ENCODE measurements at regions not wholly inside any gene's neighbourhood (a gene's known extent, or its start where the extent isn't known, plus 50 kb on each side); places are given as distances from the start of the nearest gene placed in this dataset.

- TF ChIP-seq MLLT1 (IDR thresholded peaks at IDR 0.05) (no peak), IRF4 (IDR thresholded peaks at IDR 0.05; ENCODE audit: low read depth, low read length) (no peak), ETV6 (conservative IDR thresholded peaks at IDR 0.05 in 1 of 2, IDR thresholded peaks at IDR 0.05 in 1 of 2; ENCODE audit: borderline replicate concordance in 1 of 2, low read depth in 1 of 2) (no peak), SMC3 (IDR thresholded peaks at IDR 0.05; ENCODE audit: borderline replicate concordance, low read length) (no peak), JUNB (IDR thresholded peaks at IDR 0.05) (no peak), RFX5 (IDR thresholded peaks at IDR 0.05; ENCODE audit: low read depth, low read length) (no peak), SREBF2 (IDR thresholded peaks at IDR 0.05; ENCODE audit: low read length) (no peak), NFYA (IDR thresholded peaks at IDR 0.05; ENCODE audit: borderline replicate concordance, low read depth, low read length) (no peak), KAT2A (conservative IDR thresholded peaks at IDR 0.05; ENCODE audit: control insufficient read depth, low read depth, low read length) (no peak), CHD1 (IDR thresholded peaks at IDR 0.05; ENCODE audit: low read depth, low read length) (no peak)
Observed at GRCh38 chr15:91488452-91488851, 365.1 kb upstream of the SLCO3A1 start (continued).

DNA sequence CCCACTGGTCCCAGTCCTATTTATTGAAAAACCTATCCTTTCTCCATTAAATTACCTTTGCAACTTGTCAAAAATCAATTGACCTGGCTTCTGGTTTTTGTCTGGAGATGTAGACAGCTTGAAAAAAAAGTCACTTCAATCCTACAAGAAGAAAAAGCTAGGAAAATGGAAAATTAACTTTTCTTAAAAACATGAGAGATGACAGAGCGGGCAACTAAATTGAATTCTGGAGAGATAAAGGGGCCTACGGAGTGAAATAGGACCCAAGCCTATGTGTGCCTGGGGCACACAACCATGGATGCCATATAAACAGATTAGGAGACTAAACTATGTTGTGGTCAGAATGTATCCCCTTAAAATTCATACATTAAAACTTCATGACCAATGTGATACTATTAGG is 363.3 kb upstream of the SLCO3A1 start:
- POLR2A ChIA-PET = no interaction called here
- no peaks in the 10 kb centered on the region for H3K9me3 ChIP-seq (replicated peaks; ENCODE audit: control insufficient read depth, insufficient read depth, low read length)
- DNase-seq (ENCODE audit: low read depth, low spot score) (no peak), FAIRE-seq (no peak), ATAC-seq (no peak)
- WGBS (ENCODE audit: insufficient coverage, insufficient replicate concordance, low lambda C conversion rate, missing lambda C conversion rate) = 0% methylated on average over 2 of the region's 2 CpGs
- RAD21 ChIA-PET (ENCODE audit: unreplicated experiment) = no interaction called here
- intact Hi-C loops (cut with micrococcal nuclease; ENCODE audit: unreplicated experiment) (no loop called here), in situ Hi-C loops (cut with MboI) (no loop called here)
- no peak overlapping the region for H3K4me3 ChIP-seq
- CTCF ChIA-PET = interaction anchor here (0.9 kb wide), 1 partner anchor 43 kb away, joined by 3 read pairs; no protein-coding TSS in a partner anchor
- no peak overlapping the region for H3K4me2 ChIP-seq (ENCODE audit: control insufficient read depth, insufficient read depth)
- no peak overlapping the region for H3K9ac ChIP-seq (ENCODE audit: control insufficient read depth, insufficient read depth, low read length)
- H2AFZ ChIP-seq (ENCODE audit: control insufficient read depth, low read depth, low read length) = no peak overlapping the region
- H3K27me3 ChIP-seq (replicated peaks in 1 of 2; ENCODE audit: control insufficient read depth in 2 of 2, insufficient read depth in 2 of 2, low read length in 1 of 2) = no peaks in the 10 kb centered on the region
- no peaks in the 10 kb centered on the region for H4K20me1 ChIP-seq (ENCODE audit: control insufficient read depth, insufficient read depth)
- H3K36me3 ChIP-seq (ENCODE audit: control insufficient read depth in 2 of 2, insufficient read depth in 2 of 2, low read length in 1 of 2) = no peaks in the 10 kb centered on the region
- no TSS peak for BruUV-seq (replicated peaks)
- no peaks in the 10 kb centered on the region for H3K79me2 ChIP-seq (ENCODE audit: control insufficient read depth, insufficient read depth, low read length)
- H3K27ac ChIP-seq (ENCODE audit: control insufficient read depth, insufficient read depth) = no peak overlapping the region
- no peaks in the 10 kb centered on the region for H3K4me1 ChIP-seq (ENCODE audit: control insufficient read depth, insufficient read depth, low read length)
- SMC1A ChIA-PET (ENCODE audit: uncharacterized antibody, unreplicated experiment) = no interaction called here
- TF ChIP-seq PRDM15 (CRISPR knock-in tag; IDR thresholded peaks at IDR 0.05) = no peak
- no peak for TF ChIP-seq NR2C2 (IDR thresholded peaks at IDR 0.05; ENCODE audit: borderline replicate concordance, control insufficient read depth, insufficient read length, low read depth)
- no peak for TF ChIP-seq EZH2 (IDR thresholded peaks at IDR 0.05; ENCODE audit: borderline replicate concordance, control insufficient read depth, low read depth, low read length)
- TF ChIP-seq SIX5 (IDR thresholded peaks at IDR 0.05; ENCODE audit: low read depth, low read length, severe bottlenecking) = no peak
- TF ChIP-seq IKZF2 (IDR thresholded peaks at IDR 0.05) = no peak
- no peak for TF ChIP-seq PKNOX1 (IDR thresholded peaks at IDR 0.05)
- no peak for TF ChIP-seq TBL1XR1 (IDR thresholded peaks at IDR 0.05; ENCODE audit: low read depth, low read length)
- no peak for TF ChIP-seq CBFB (IDR thresholded peaks at IDR 0.05; ENCODE audit: low read depth)
- TF ChIP-seq WRNIP1 (IDR thresholded peaks at IDR 0.05; ENCODE audit: borderline replicate concordance, low read depth, low read length) = no peak
- no peak for TF ChIP-seq POU2F2 (IDR thresholded peaks at IDR 0.05; ENCODE audit: borderline replicate concordance, low read depth, low read length)
